Smooth muscle cell (in vitro differentiated cells): ENCODE measurements at regions not wholly inside any gene's neighbourhood (a gene's known extent, or its start where the extent isn't known, plus 50 kb on each side); places are given as distances from the start of the nearest gene placed in this dataset.

ENCODE experiments used
- DNase-seq: peaks from one replicate; lab custom pipeline; 2025; ENCODE audit not compliant: unreplicated experiment; lab: John Stamatoyannopoulos, UW
- H2AFZ ChIP-seq: fragments of 200-600 bp; sonication (generic); 2 replicates; pipeline ENCODE4 v1.6.0; 2016; ENCODE audit warnings: antibody characterized with exemption, low read depth, mild to moderate bottlenecking
- H3F3A ChIP-seq: fragments of 200-600 bp; sonication (generic); 2 replicates; pipeline ENCODE4 v1.6.0; 2017; ENCODE audit warnings: antibody characterized with exemption, low read depth
- H3K27ac ChIP-seq: fragments of 200-600 bp; sonication (generic); 2 replicates; pipeline ENCODE4 v1.5.1; 2016; ENCODE audit warnings: low read depth, mild to moderate bottlenecking
- H3K27me3 ChIP-seq: fragments of 200-600 bp; sonication (generic); 2 replicates; pipeline ENCODE4 v1.6.1; 2016; ENCODE audit warnings: low read depth, mild to moderate bottlenecking
- H3K36me3 ChIP-seq: fragments of 200-600 bp; sonication (generic); 2 replicates; pipeline ENCODE4 v1.5.1; 2016; ENCODE audit warnings: low read depth
- H3K4me1 ChIP-seq: fragments of 200-600 bp; sonication (generic); 2 replicates; pipeline ENCODE4 v1.5.1; 2016; ENCODE audit warnings: low read depth
- H3K4me2 ChIP-seq: fragments of 200-600 bp; sonication (generic); 2 replicates; pipeline ENCODE4 v1.6.0; 2016; ENCODE audit warnings: mild to moderate bottlenecking
- H3K4me3 ChIP-seq: fragments of 200-600 bp; sonication (generic); 2 replicates; pipeline ENCODE4 v1.5.1; 2016; ENCODE audit warnings: mild to moderate bottlenecking
- H3K79me2 ChIP-seq: fragments of 200-600 bp; sonication (generic); 2 replicates; pipeline ENCODE4 v1.6.0; 2016; ENCODE audit warnings: low read depth, mild to moderate bottlenecking
- H3K9ac ChIP-seq: fragments of 200-600 bp; sonication (generic); 2 replicates; pipeline ENCODE4 v1.6.0; 2016; ENCODE audit warnings: low read depth
- H3K9me3 ChIP-seq: fragments of 200-600 bp; sonication (generic); replicated peaks from 2 replicates; pipeline ENCODE4 v1.5.1; 2016; ENCODE audit warnings: low read depth
- H4K20me1 ChIP-seq: fragments of 200-600 bp; sonication (generic); 2 replicates; pipeline ENCODE4 v1.6.0; 2016; ENCODE audit warnings: low read depth
- WGBS: methylation state at CpG from one replicate; pipeline ENCODE4 v1.1.7; 2016; ENCODE audit warnings: low lambda C conversion rate; 5-methylcytosine and 5-hydroxymethylcytosine counted together
- TF ChIP-seq, protein P1 (sequence below): fragments of 200-600 bp; sonication (generic); IDR thresholded peaks from 2 replicates; pipeline ENCODE4 v1.5.1; 2017; ENCODE audit warnings: borderline replicate concordance, mild to moderate bottlenecking, antibody characterized with exemption; ENCODE audit not compliant: insufficient read depth, poor library complexity, severe bottlenecking

DNA sequence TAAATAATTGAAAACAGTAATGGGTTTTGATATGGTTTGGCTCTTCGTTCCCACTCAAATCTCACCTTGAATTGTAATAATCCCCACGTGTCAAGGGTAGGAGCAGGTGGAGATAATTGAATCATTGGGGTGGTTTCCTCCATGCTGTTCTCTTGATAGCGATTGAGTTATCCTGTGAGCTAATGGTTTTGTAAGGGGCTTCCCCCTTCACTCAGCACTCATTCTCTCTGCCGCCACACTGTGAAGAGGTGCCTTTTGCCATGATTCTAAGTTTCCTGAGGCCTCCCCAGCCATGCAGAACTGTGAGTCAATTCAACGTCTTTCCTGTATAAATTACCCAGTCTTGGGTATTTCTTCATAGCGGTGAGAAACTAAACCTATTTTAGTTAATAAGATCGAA, 551.7 kb upstream of the POT1 start:
- 91% methylated on average over 7 of the region's 7 CpGs for WGBS
- Histone ChIP-seq H2AFZ (no peak overlapping the region), H3K4me1 (no peaks in the 10 kb centered on the region), H3K4me2 (no peak overlapping the region), H3F3A (no peaks in the 10 kb centered on the region), H3K79me2 (no peaks in the 10 kb centered on the region), H3K4me3 (no peak overlapping the region), H3K27me3 (no peaks in the 10 kb centered on the region), H3K27ac (no peak overlapping the region), H3K36me3 (no peaks in the 10 kb centered on the region), H4K20me1 (no peaks in the 10 kb centered on the region), H3K9ac (no peak overlapping the region), H3K9me3 (no peaks in the 10 kb centered on the region)
- no peak for DNase-seq
- TF ChIP-seq, protein P1, sequence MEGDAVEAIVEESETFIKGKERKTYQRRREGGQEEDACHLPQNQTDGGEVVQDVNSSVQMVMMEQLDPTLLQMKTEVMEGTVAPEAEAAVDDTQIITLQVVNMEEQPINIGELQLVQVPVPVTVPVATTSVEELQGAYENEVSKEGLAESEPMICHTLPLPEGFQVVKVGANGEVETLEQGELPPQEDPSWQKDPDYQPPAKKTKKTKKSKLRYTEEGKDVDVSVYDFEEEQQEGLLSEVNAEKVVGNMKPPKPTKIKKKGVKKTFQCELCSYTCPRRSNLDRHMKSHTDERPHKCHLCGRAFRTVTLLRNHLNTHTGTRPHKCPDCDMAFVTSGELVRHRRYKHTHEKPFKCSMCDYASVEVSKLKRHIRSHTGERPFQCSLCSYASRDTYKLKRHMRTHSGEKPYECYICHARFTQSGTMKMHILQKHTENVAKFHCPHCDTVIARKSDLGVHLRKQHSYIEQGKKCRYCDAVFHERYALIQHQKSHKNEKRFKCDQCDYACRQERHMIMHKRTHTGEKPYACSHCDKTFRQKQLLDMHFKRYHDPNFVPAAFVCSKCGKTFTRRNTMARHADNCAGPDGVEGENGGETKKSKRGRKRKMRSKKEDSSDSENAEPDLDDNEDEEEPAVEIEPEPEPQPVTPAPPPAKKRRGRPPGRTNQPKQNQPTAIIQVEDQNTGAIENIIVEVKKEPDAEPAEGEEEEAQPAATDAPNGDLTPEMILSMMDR = no peak

DNA sequence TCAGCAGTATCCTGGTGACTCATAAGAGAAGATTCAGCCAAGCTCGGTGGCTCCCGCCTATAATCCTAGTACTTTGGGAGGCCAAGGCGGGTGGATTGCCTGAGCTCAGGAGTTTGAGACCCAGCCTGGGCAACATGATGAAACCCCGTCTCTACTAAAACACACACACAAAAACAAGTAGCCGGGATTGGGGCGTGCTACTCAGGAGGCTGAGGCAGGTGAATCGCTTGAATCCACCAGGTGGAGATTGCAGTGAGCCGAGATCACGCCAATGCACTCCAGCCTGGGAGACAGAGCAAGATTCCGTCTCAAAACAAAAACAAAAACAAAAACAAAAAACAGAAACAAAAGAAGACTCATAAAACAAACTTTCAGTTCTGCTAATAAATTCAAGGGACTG, 551.1 kb upstream of the POT1 start:
- H3K4me2 ChIP-seq = no peak overlapping the region
- H3K36me3 ChIP-seq = no peaks in the 10 kb centered on the region
- TF ChIP-seq, protein P1 = no peak
- no peak overlapping the region for H2AFZ ChIP-seq
- H4K20me1 ChIP-seq = no peaks in the 10 kb centered on the region
- H3K79me2 ChIP-seq = no peaks in the 10 kb centered on the region
- H3K9me3 ChIP-seq = no peaks in the 10 kb centered on the region
- H3K4me1 ChIP-seq = no peaks in the 10 kb centered on the region
- H3K9ac ChIP-seq = no peak overlapping the region
- H3K4me3 ChIP-seq = no peak overlapping the region
- H3K27me3 ChIP-seq = no peaks in the 10 kb centered on the region
- no peak overlapping the region for H3K27ac ChIP-seq
- no peaks in the 10 kb centered on the region for H3F3A ChIP-seq
- DNase-seq = no peak
- 85% methylated on average over 10 of the region's 10 CpGs for WGBS

DNA sequence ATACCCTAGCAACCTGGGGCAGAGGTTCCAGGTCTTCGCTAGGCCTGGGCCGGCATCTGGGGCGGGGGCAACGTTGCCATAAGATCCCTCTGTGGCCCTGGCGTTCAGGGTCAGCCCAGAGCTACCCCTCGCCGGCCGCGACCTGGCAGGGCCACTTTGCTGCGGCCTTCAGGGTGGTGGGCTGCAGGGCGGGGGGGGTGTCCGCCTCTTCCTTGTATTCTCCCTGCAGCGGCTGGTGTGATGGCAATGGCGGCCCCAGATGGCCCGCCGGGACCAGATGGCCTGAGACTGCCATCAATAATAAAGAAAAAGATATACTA, 539.2 kb upstream of the POT1 start:
- WGBS = 96% methylated on average over 16 of the region's 16 CpGs

More for the DNA sequence above, 539.2 kb upstream of the POT1 start:
- Histone ChIP-seq H3K27ac (no peak overlapping the region), H3F3A (no peaks in the 10 kb centered on the region), H3K9ac (no peak overlapping the region), H3K4me3 (no peak overlapping the region), H3K4me2 (no peak overlapping the region), H4K20me1 (no peaks in the 10 kb centered on the region), H3K79me2 (no peaks in the 10 kb centered on the region), H3K36me3 (no peaks in the 10 kb centered on the region), H3K27me3 (peaks cover 8% of the 10 kb centered on the region), H2AFZ (no peak overlapping the region), H3K4me1 (no peaks in the 10 kb centered on the region), H3K9me3 (no peaks in the 10 kb centered on the region)
- DNase-seq = no peak
- TF ChIP-seq, protein P1 = no peak
